Neural progenitor cell (in vitro differentiated cells): ENCODE measurements at regions not wholly inside any gene's neighbourhood (a gene's known extent, or its start where the extent isn't known, plus 50 kb on each side); places are given as distances from the start of the nearest gene placed in this dataset.

Experiments used
- DNase-seq: peaks from one replicate; pipeline ENCODE4 v3.0.0-alpha.2; 2016; ENCODE audit warnings: low spot score
- H2AFZ ChIP-seq: fragments of 200-600 bp; sonication (generic); replicated peaks from 2 replicates; pipeline ENCODE4 v1.6.1; 2016; ENCODE audit warnings: antibody characterized with exemption
- H3F3A ChIP-seq: fragments of 200-600 bp; sonication (generic); 2 replicates; pipeline ENCODE4 v1.6.1; 2016; ENCODE audit warnings: antibody characterized with exemption, low read depth
- H3K27ac ChIP-seq: fragments of 200-600 bp; sonication (generic); 2 replicates; pipeline ENCODE4 v1.5.1; 2016; ENCODE audit warnings: mild to moderate bottlenecking
- H3K27me3 ChIP-seq: fragments of 200-600 bp; sonication (generic); 2 replicates; pipeline ENCODE4 v1.6.1; 2016; ENCODE audit warnings: mild to moderate bottlenecking, moderate library complexity
- H3K36me3 ChIP-seq: fragments of 200-600 bp; sonication (generic); 2 replicates; pipeline ENCODE4 v1.5.1; 2016
- H3K4me1 ChIP-seq: fragments of 200-600 bp; sonication (generic); 2 replicates; pipeline ENCODE4 v1.6.1; 2016; ENCODE audit warnings: mixed run types
- H3K4me2 ChIP-seq: fragments of 200-600 bp; sonication (generic); 2 replicates; pipeline ENCODE4 v1.6.1; 2016
- H3K4me3 ChIP-seq: fragments of 200-600 bp; sonication (generic); 2 replicates; pipeline ENCODE4 v1.5.1; 2016
- H3K79me2 ChIP-seq: fragments of 200-600 bp; sonication (generic); 2 replicates; pipeline ENCODE4 v1.6.1; 2016; ENCODE audit warnings: low read depth
- H3K9ac ChIP-seq: fragments of 200-600 bp; sonication (generic); 2 replicates; pipeline ENCODE4 v1.6.1; 2016
- H3K9me3 ChIP-seq: fragments of 200-600 bp; sonication (generic); 2 replicates; pipeline ENCODE4 v1.5.1; 2016; ENCODE audit warnings: low read depth
- H4K20me1 ChIP-seq: fragments of 200-600 bp; sonication (generic); 2 replicates; pipeline ENCODE4 v1.6.1; 2016; ENCODE audit warnings: low read depth
- H3K27ac Mint-ChIP-seq: 3 replicates; pipeline ENCODE4 v1.8.0; 2021; ENCODE audit warnings: mixed read lengths
- H3K27me3 Mint-ChIP-seq: 2 replicates; pipeline ENCODE4 v1.8.0; 2022; ENCODE audit warnings: low read depth, mild to moderate bottlenecking, inconsistent platforms, moderate library complexity, mixed read lengths; ENCODE audit not compliant: insufficient read depth
- H3K36me3 Mint-ChIP-seq: 3 replicates; pipeline ENCODE4 v1.8.0; 2021; ENCODE audit warnings: mixed read lengths
- H3K4me1 Mint-ChIP-seq: 3 replicates; pipeline ENCODE4 v1.8.0; 2021; ENCODE audit warnings: mixed read lengths
- H3K4me3 Mint-ChIP-seq: 3 replicates; pipeline ENCODE4 v1.8.0; 2021; ENCODE audit warnings: mild to moderate bottlenecking, moderate library complexity, mixed read lengths
- H3K9me3 Mint-ChIP-seq: 3 replicates; pipeline ENCODE4 v1.8.0; 2020; ENCODE audit warnings: mixed read lengths
- EZH2 ChIP-seq: fragments of 200-600 bp; sonication (generic); IDR thresholded peaks from 2 replicates; pipeline ENCODE4 v1.6.1; 2017; ENCODE audit warnings: antibody characterized with exemption, mild to moderate bottlenecking, moderate library complexity
- EZH2phosphoT487 ChIP-seq: fragments of 200-600 bp; sonication (generic); IDR thresholded peaks from 2 replicates; pipeline ENCODE4 v1.6.1; 2017; ENCODE audit warnings: antibody characterized with exemption
- TF ChIP-seq, protein P1 (sequence below): fragments of 200-600 bp; sonication (generic); IDR thresholded peaks from 2 replicates; pipeline ENCODE4 v1.5.1; 2017; ENCODE audit warnings: antibody characterized with exemption, mild to moderate bottlenecking

DNA sequence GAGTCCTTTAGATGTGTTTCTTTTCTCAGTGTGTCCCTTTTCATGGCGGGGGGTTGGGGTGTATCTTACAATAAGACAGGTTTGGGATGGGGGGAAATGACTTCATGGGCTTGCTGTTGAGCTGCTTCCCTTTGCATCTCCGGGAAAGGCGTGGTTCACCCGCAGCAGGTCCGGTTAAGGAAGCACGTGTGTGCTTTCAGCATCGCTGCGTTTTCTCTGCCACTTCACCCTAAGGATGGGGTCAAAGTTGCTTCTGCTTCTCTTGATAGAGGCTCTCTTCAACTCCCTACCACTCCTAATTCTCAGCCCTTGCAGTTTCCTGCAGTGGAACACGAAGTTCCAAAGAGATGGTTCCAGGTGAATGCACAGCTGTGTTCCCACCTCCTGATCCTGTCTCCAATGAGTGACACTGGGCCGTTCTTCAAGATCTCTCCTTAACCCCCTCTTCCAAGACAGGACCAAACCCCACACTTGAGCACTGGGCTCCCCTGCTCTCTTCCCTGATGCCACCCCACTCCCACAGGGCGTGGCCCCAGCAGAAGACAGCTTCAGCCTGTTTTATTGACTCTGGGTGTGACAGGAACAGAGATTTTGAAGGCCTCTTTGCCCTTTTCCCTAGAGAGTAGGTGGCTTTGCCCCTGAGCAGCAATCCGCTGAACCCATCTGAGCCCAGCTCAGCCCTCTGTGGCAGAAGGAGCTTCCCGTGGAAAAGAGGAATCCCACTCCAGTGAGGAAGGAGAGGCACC, 85.2 kb downstream of the PLEKHG1 start:
- H3K9me3 Mint-ChIP-seq, result peaks cover 3% of the 10 kb centered on the region
- Histone ChIP-seq H3K9me3 (no peaks in the 10 kb centered on the region), H2AFZ (no peak overlapping the region), H3K9ac (no peak overlapping the region), H3K4me3 (no peak overlapping the region), H3K4me1 (peaks cover 6% of the 10 kb centered on the region), H3F3A (no peaks in the 10 kb centered on the region), H3K27me3 (no peaks in the 10 kb centered on the region), H3K4me2 (no peak overlapping the region), H3K27ac (no peak overlapping the region), H3K79me2 (no peaks in the 10 kb centered on the region), H4K20me1 (no peaks in the 10 kb centered on the region), H3K36me3 (no peaks in the 10 kb centered on the region)
- peaks cover 34% of the 10 kb centered on the region for H3K4me1 Mint-ChIP-seq
- no peak overlapping the region for H3K4me3 Mint-ChIP-seq
- no peak overlapping the region for H3K27ac Mint-ChIP-seq
- DNase-seq, result no peak
- TF ChIP-seq, protein P1, sequence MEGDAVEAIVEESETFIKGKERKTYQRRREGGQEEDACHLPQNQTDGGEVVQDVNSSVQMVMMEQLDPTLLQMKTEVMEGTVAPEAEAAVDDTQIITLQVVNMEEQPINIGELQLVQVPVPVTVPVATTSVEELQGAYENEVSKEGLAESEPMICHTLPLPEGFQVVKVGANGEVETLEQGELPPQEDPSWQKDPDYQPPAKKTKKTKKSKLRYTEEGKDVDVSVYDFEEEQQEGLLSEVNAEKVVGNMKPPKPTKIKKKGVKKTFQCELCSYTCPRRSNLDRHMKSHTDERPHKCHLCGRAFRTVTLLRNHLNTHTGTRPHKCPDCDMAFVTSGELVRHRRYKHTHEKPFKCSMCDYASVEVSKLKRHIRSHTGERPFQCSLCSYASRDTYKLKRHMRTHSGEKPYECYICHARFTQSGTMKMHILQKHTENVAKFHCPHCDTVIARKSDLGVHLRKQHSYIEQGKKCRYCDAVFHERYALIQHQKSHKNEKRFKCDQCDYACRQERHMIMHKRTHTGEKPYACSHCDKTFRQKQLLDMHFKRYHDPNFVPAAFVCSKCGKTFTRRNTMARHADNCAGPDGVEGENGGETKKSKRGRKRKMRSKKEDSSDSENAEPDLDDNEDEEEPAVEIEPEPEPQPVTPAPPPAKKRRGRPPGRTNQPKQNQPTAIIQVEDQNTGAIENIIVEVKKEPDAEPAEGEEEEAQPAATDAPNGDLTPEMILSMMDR, result no peak
- TF ChIP-seq EZH2 (no peak), EZH2phosphoT487 (no peak)
- H3K27me3 Mint-ChIP-seq, result peaks cover 6% of the 10 kb centered on the region
- peaks cover 10% of the 10 kb centered on the region for H3K36me3 Mint-ChIP-seq

GRCh38 chr6:150685860-150686259, 86.2 kb downstream of the PLEKHG1 start:
- H3K9me3 ChIP-seq, result no peaks in the 10 kb centered on the region
- no peak overlapping the region for H2AFZ ChIP-seq
- peak; percentile 48 for DNase-seq
- H3K4me3 ChIP-seq, result no peak overlapping the region
- H4K20me1 ChIP-seq, result no peaks in the 10 kb centered on the region
- no peak overlapping the region for H3K4me2 ChIP-seq
- no peaks in the 10 kb centered on the region for H3K79me2 ChIP-seq
- Mint-ChIP-seq H3K4me1 (peaks cover 34% of the 10 kb centered on the region), H3K9me3 (peaks cover 3% of the 10 kb centered on the region), H3K27me3 (peaks cover 6% of the 10 kb centered on the region), H3K27ac (no peak overlapping the region), H3K4me3 (no peak overlapping the region), H3K36me3 (peaks cover 8% of the 10 kb centered on the region)
- TF ChIP-seq EZH2phosphoT487, result no peak
- TF ChIP-seq, protein P1, result peak; percentile 59
- peaks cover 5% of the 10 kb centered on the region for H3F3A ChIP-seq
- H3K27ac ChIP-seq, result no peak overlapping the region
- no peak overlapping the region for H3K9ac ChIP-seq
- no peaks in the 10 kb centered on the region for H3K36me3 ChIP-seq
- H3K27me3 ChIP-seq, result no peaks in the 10 kb centered on the region
- H3K4me1 ChIP-seq, result peaks cover 14% of the 10 kb centered on the region

- peaks cover 15% of the 10 kb centered on the region for H3K4me1 ChIP-seq
- H3K4me3 ChIP-seq, result no peak overlapping the region
- no peak overlapping the region for H3K27ac Mint-ChIP-seq
- no peak overlapping the region for H3K9ac ChIP-seq
- peaks cover 6% of the 10 kb centered on the region for H3K27me3 Mint-ChIP-seq
- no peak overlapping the region for H3K4me2 ChIP-seq
- no peaks in the 10 kb centered on the region for H3K36me3 ChIP-seq
- TF ChIP-seq EZH2 (no peak), EZH2phosphoT487 (no peak)
- TF ChIP-seq, protein P1, result no peak
- H3K9me3 ChIP-seq, result no peaks in the 10 kb centered on the region
- H2AFZ ChIP-seq, result no peak overlapping the region
- no peak for DNase-seq
- H3K27ac ChIP-seq, result no peak overlapping the region
- no peaks in the 10 kb centered on the region for H3K27me3 ChIP-seq
- peaks cover 37% of the 10 kb centered on the region for H3K4me1 Mint-ChIP-seq
- no peaks in the 10 kb centered on the region for H3K79me2 ChIP-seq
- H4K20me1 ChIP-seq, result no peaks in the 10 kb centered on the region
- peaks cover 3% of the 10 kb centered on the region for H3K9me3 Mint-ChIP-seq
- H3F3A ChIP-seq, result peaks cover 5% of the 10 kb centered on the region
- peaks cover 9% of the 10 kb centered on the region for H3K36me3 Mint-ChIP-seq
- no peak overlapping the region for H3K4me3 Mint-ChIP-seq
These were observed 86.9 kb downstream of the PLEKHG1 start for GRCh38 chr6:150686566-150686965.
